ES-I3 (cell line): ENCODE measurements at regions not wholly inside any gene's neighbourhood (a gene's known extent, or its start where the extent isn't known, plus 50 kb on each side); places are given as distances from the start of the nearest gene placed in this dataset.

Experiments used
- H3K36me3 ChIP-seq: 2 replicates; pipeline ENCODE4 v1.6.1; 2013; ENCODE audit warnings: mild to moderate bottlenecking, low read length, control low read depth, moderate library complexity; ENCODE audit not compliant: insufficient read depth
- H3K4me1 ChIP-seq: 2 replicates; pipeline ENCODE4 v1.6.1; 2013; ENCODE audit warnings: mild to moderate bottlenecking, control low read depth, low read length; ENCODE audit not compliant: insufficient read depth
- H3K9ac ChIP-seq: 2 replicates; pipeline ENCODE4 v1.6.1; 2013; ENCODE audit warnings: low read depth, mild to moderate bottlenecking, low read length, moderate library complexity
- H3K9me3 ChIP-seq: 2 replicates; pipeline ENCODE4 v1.6.1; 2013; ENCODE audit warnings: mild to moderate bottlenecking, low read length, moderate library complexity; ENCODE audit not compliant: control insufficient read depth, insufficient read depth

DNA sequence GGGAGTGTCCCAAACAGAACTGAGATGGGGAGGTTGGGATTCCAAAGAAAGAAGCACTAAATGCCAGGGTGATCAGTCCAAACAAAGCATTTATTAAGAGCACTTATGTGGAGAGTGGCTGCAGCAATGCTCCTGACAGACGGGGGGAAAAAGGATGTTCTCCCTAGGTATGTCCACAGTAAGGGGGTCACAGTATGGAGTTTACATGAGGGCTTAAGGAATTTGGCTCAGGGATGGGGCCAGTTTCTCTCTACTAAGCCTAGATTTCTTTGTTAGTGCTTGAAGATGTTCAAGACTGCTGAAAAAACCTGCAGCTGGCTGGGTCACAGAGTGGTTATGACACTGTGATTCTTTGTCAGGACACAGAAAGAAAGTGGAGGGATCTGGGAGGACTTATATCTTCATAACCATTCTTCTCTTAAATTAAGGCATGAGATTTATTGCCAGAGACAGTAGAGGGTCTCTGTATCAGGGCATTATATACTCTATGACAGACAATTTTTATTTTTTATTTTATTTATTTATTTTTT is 1468.0 kb downstream of the C4orf33 start:
- Histone ChIP-seq H3K36me3 (no peaks in the 10 kb centered on the region), H3K4me1 (no peaks in the 10 kb centered on the region), H3K9ac (peak overlapping the region; percentile 22; the same call in 1 of the 2 replicates)

DNA sequence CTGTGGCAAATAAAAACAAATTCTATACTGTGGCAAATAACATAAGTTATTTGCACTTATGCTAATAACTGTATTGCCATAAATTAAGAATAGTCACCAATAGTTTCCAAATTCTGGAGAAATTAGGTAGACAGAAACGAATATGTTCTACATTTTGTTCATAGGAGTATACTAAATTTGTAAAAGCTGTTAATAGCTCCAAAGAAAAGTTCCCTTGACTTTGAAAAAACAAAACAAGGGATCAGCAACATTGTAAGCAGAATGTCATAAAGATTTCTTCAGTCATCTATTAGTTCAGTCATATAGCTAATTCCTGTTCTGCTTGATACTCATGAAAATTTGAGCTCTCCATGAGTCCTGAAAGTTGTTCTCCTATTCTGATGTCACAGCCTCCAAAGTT is 1472.8 kb downstream of the C4orf33 start:
- Histone ChIP-seq H3K4me1 (no peaks in the 10 kb centered on the region), H3K36me3 (no peaks in the 10 kb centered on the region), H3K9ac (no peak overlapping the region), H3K9me3 (peaks cover 11% of the 10 kb centered on the region)

More for the DNA sequence above, 1468.0 kb downstream of the C4orf33 start:
- peaks cover 5% of the 10 kb centered on the region for H3K9me3 ChIP-seq

DNA sequence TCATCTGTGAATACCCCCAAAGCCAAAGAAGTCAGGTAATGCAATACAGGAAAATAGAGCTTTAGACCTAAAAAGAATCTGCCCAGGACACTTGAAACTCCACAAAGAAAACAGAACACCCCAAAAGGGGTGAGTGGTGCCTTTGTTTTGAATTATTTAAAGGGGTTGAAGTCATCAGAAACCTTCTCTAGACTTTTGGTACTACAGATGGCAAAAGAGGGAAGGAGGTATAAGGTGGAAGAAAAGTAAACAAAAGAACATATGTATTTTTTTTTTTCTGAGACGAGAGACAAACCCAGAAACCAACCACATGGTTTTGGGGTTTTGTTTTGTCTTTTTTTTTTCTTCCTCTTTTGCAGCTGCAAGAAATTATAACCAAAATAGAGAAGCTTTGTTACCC is 1477.8 kb downstream of the C4orf33 start:
- H3K9me3 ChIP-seq: peaks cover 7% of the 10 kb centered on the region
- no peaks in the 10 kb centered on the region; the same call in 1 of the 2 replicates for H3K4me1 ChIP-seq
- no peaks in the 10 kb centered on the region for H3K36me3 ChIP-seq
- H3K9ac ChIP-seq: no peak overlapping the region

DNA sequence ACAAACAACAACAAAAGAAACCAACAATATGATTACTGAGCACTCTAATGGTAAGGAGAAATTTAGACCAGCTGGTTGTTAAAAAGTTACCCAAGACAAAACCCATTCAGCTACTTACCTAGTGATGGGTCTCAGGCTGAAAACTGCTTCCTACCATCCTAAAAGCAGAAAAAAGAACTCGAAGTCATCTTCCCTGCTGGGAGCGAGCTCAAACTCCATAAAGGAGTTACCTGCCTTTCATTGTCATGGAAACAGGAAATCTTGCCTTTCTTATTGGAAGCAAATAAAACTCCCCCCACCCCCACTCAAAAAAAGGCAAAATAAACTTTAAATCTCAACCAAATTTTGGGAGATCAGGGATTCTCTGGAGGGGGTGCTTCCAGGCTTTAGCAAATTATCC is 1478.3 kb downstream of the C4orf33 start:
- H3K36me3 ChIP-seq: no peaks in the 10 kb centered on the region
- no peaks in the 10 kb centered on the region; the same call in 1 of the 2 replicates for H3K4me1 ChIP-seq
- no peak overlapping the region for H3K9ac ChIP-seq
- H3K9me3 ChIP-seq: peaks cover 4% of the 10 kb centered on the region; the same call in 1 of the 2 replicates

DNA sequence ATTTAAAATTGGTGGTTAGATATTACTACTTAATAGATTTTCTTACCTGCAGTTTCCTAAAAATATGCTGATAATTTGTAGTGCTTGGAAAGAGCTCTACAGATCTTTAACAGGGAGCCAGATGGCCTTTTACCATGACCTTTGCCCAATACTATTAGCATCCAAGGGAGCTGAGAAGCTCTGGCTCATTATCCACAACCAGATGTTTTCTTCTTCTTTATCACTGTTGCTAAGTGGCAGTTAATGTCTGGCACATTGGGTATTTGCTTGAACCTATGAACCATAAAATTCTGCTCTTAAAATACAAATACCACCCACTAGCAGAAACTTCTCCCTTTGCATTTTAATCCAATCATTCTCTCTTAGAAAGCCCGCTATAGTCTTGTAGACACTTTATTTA is 1480.3 kb downstream of the C4orf33 start:
- Histone ChIP-seq H3K9me3 (peaks cover 4% of the 10 kb centered on the region; the same call in 1 of the 2 replicates), H3K36me3 (no peaks in the 10 kb centered on the region), H3K9ac (no peak overlapping the region), H3K4me1 (no peaks in the 10 kb centered on the region; the same call in 1 of the 2 replicates)

DNA sequence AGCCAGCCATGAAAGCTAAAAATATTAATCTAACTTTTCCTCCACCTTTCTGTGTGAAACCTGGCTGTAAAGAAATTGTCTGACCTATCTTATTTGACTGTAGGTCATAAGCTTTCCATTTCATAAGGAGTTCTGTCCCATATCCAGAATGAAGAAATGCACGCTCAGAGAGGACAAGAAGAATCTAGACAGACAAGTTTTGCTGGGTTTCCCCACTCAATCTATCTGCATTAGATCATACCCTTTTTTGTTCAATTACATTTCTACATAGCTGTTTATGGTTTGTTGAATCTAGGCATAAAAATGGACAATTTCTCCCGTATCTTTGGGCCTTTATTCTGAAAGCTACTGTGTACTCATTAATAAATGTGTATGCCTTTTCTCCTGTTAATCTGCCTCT is 1495.1 kb downstream of the C4orf33 start:
- Histone ChIP-seq H3K4me1 (no peaks in the 10 kb centered on the region), H3K9me3 (no peaks in the 10 kb centered on the region), H3K9ac (no peak overlapping the region), H3K36me3 (no peaks in the 10 kb centered on the region)

DNA sequence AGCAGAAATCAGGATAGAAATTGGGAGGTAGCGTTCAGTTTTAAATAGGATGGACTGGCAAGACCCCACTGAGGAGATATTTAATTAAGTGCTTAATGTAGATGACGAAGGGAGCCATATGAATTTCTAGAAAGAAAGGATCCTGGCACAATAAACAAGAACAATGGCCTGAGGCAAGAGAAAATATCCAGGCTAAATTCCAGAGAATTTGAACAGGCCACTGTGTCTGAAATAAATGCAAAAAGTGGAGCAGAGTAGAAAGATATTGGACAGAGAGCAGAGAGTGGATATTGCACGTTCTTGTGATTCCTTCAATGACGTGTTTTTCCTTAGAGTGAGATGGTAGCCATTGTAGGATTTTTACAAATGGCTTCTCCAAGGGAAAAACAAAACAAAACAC is 1504.8 kb downstream of the C4orf33 start:
- Histone ChIP-seq H3K36me3 (no peaks in the 10 kb centered on the region), H3K9me3 (no peaks in the 10 kb centered on the region), H3K4me1 (peaks cover 3% of the 10 kb centered on the region; the same call in 1 of the 2 replicates), H3K9ac (no peak overlapping the region)

DNA sequence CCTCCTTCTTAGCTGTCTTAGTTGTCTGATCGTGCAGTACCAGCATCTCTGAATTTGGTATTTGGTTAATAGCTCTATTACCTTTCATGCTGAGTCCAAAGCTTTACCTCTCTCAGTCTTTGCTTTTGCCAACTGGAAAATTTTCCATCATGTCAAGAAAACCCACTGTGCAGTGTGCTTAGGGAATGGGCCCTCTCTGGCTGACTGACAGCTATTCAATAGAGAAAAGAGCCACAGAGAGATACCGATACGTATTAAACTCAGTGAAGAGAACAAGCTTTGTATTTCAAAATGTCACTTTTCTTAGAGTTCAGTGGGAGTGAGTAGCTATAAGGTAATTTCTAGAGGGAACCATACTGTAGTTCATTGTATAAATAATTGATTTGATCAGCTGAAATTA is 1507.1 kb downstream of the C4orf33 start:
- no peak overlapping the region for H3K9ac ChIP-seq

DNA sequence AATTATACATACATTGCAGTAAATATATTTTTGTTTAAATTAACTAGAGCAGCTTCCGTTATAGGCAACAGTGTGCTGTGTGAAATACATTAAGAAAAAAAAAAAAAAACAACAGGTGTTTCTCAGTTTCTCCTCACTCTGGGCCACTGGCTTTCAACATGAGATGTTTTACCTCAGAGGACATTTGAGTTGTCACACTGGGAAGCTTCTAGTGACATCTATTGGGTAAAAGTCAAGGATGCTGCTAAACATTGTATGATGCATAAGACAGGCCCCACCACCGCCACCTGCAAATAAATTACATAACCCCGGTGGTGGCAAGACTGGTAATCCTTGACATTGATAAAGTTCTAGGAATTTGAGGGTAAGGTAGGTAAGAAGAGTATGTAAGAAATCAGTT is 1512.2 kb downstream of the C4orf33 start:
- Histone ChIP-seq H3K9me3 (no peaks in the 10 kb centered on the region), H3K4me1 (no peaks in the 10 kb centered on the region), H3K9ac (no peak overlapping the region), H3K36me3 (no peaks in the 10 kb centered on the region)

More for the DNA sequence above, 1507.1 kb downstream of the C4orf33 start:
- Histone ChIP-seq H3K36me3 (no peaks in the 10 kb centered on the region), H3K4me1 (peaks cover 3% of the 10 kb centered on the region; the same call in 1 of the 2 replicates), H3K9me3 (no peaks in the 10 kb centered on the region)

DNA sequence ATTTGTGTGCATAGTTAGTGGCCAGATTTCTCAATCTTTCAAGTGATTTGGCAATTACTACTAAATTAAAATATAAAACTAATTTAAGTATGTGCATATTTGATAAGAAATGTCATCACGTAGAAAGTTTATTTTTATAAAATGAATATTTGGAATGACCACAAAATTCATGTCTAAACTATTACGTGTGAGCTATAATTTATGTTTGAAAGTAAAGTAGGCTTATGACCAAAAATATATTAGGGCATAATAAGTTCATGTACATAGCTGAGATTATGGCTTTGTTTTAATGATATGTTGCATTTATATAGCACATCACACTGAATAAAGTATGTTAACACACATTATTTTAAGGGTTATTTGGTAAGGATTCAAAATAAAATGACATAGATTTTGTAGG is 1532.6 kb downstream of the C4orf33 start:
- Histone ChIP-seq H3K4me1 (no peaks in the 10 kb centered on the region), H3K9ac (no peak overlapping the region), H3K36me3 (no peaks in the 10 kb centered on the region)

DNA sequence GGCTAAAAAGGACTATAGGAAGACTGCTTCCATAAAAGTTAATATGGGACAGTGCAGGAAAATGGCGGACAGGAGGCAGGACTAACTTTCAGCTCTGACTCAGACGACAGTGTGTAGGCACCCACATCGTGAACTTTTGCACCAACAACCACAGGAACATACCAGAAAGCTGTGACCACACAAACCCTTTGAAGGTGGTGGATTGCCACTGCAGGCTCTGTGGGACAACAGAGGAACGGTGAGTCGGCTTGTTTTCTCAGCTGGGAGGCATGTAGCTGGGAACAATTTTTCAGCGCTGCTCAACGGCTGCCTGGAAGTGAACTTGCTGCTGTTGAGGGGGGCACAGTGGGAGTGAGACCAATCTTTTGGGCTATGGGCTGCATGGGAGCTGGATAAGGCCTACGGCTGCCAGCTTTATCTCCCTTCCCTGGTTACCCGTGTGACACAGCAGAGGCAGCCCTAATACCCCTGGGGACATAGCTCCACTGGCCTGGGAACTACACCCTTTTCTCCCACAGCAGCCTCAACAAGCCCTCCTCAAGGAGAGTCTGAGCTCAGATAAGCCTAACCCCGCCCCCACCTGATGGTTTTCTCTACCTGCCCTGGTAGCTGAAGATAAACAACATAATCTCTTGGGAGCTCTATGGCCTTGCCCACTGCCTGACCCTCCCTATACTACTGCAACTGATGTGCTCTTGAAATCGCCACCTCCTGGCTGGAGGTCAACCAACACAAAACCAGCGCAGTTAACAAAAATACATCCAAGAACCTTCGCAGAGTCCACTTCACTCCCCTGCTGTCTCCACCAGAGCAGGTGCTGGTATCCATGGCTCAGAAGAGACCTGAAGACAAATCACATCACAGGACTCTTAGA is 1537.0 kb downstream of the C4orf33 start:
- Histone ChIP-seq H3K9me3 (no peaks in the 10 kb centered on the region), H3K36me3 (no peaks in the 10 kb centered on the region), H3K4me1 (no peaks in the 10 kb centered on the region), H3K9ac (no peak overlapping the region)

More for the DNA sequence above, 1532.6 kb downstream of the C4orf33 start:
- no peaks in the 10 kb centered on the region for H3K9me3 ChIP-seq

DNA sequence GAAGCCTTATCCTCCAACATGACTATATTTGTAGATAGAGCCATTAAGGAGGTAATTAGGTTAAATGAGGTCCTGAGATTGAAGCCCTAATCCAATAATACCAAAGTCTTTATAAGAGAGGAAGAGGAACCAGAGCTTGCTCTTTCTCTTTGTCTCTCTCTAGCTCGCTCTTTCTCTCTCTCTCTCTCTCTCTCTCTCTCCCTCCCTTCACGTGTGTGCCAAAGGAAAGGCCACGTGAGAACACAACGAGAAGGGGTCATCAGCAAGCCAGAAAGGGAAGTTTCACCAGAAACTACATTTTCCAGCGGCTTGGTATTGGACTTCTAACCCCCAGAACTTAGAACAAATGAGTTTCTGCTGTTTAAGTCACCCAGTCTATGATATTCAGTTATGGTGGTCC is 1540.5 kb downstream of the C4orf33 start:
- no peak overlapping the region for H3K9ac ChIP-seq
- H3K36me3 ChIP-seq: no peaks in the 10 kb centered on the region
- H3K9me3 ChIP-seq: no peaks in the 10 kb centered on the region
- no peaks in the 10 kb centered on the region for H3K4me1 ChIP-seq

DNA sequence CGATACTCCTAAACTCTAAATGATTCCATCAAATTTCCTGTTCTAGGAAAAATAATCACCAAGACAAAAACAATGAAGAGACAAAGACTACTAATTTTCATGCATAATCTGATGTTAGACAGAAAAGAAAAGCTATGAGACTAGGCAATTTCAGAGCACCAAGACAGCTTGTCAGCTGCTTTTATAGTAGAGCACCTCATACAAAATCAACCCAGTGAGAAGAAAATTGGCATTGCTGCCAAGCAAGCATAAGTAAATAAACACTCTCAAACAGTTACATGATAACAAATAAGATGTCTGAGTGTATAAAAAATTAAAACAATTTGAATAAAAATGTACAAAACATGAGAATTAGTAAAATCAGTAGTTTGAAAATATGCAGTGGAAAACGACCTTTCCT is 1544.6 kb downstream of the C4orf33 start:
- Histone ChIP-seq H3K9me3 (no peaks in the 10 kb centered on the region), H3K9ac (no peak overlapping the region), H3K4me1 (no peaks in the 10 kb centered on the region), H3K36me3 (no peaks in the 10 kb centered on the region; the same call in 1 of the 2 replicates)

DNA sequence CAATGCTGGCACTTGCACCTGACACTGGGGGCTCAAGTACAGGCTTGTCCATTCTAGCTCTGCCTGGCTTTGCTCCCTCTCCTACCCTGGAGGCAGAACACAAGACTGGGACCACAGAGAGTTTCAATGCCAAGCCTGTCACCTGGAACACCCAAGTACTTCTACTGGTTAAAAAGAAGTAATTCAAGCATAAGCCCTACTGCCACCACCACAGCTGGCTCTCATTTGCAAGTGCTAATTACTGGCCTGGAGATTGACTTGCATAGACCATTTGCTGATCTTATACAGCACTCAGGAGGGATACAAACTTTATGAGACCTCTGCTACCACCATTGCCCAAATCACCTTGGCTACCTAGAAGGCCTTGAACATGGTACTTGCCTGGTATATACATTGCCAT is 1550.9 kb downstream of the C4orf33 start:
- no peaks in the 10 kb centered on the region for H3K36me3 ChIP-seq
- no peaks in the 10 kb centered on the region for H3K9me3 ChIP-seq
- H3K4me1 ChIP-seq: peaks cover 3% of the 10 kb centered on the region; the same call in 1 of the 2 replicates
- no peak overlapping the region for H3K9ac ChIP-seq

DNA sequence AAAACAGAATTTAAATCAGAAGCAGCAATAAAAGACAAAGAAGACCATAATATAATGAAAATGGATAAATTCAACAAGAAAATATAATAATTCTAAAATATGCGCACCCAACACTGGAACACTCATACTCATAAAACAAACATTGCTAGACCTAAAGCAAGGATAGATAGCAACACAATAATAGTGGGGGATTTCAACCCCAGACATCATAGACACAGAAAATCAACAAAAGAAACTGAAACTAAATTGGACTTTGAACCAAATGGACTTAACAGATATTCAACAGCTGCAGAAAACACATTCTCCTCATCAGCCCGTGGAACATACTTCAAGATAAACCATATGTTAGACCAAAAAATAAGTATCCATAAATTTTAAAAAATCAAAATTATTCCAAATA is 1552.6 kb downstream of the C4orf33 start:
- H3K4me1 ChIP-seq: peaks cover 3% of the 10 kb centered on the region; the same call in 1 of the 2 replicates
- no peaks in the 10 kb centered on the region for H3K36me3 ChIP-seq

More for the DNA sequence above, 1552.6 kb downstream of the C4orf33 start:
- no peaks in the 10 kb centered on the region for H3K9me3 ChIP-seq
- H3K9ac ChIP-seq: no peak overlapping the region
